ENCODE measurements at regions not wholly inside any gene's neighbourhood (a gene's known extent, or its start where the extent isn't known, plus 50 kb on each side); places are given as distances from the start of the nearest gene placed in this dataset.

GRCh38 chr5:3080366-3080765 is 328.9 kb upstream of the IRX2 start:
- H3K4me1 ChIP-seq, result no peaks in the 10 kb centered on the region
- DNase-seq, result no peak
- H3K9me3 ChIP-seq, result peaks cover 0 to 6% (median 0%) of the 10 kb centered on the region in 4 donors
- H3K4me3 ChIP-seq, result no peak overlapping the region
- peaks cover 0 to 4% (median 0%) of the 10 kb centered on the region in 3 donors for H3K27me3 ChIP-seq
- intact Hi-C loops (cut with DNase I), result no loop called here
- no peak overlapping the region for H3K27ac ChIP-seq
- TF ChIP-seq POLR2A (IDR thresholded peaks at IDR 0.05) (no peak), EP300 (IDR thresholded peaks at IDR 0.05) (no peak), POLR2AphosphoS5 (IDR thresholded peaks at IDR 0.05) (no peak), CTCF (IDR thresholded peaks at IDR 0.05) (no peak)
- H3K36me3 ChIP-seq, result no peaks in the 10 kb centered on the region
- WGBS, 2 donors, result 85 to 87% methylated on average over 9 of the region's 9 CpGs

GRCh38 chr5:3077684-3078083 is 326.2 kb upstream of the IRX2 start:
- H3K4me1 ChIP-seq, result no peaks in the 10 kb centered on the region
- no peak overlapping the region for H3K4me3 ChIP-seq
- no peak for DNase-seq
- intact Hi-C loops (cut with DNase I), result no loop called here
- H3K36me3 ChIP-seq, result no peaks in the 10 kb centered on the region
- H3K27me3 ChIP-seq, result peaks cover 0 to 4% (median 0%) of the 10 kb centered on the region in 3 donors
- H3K9me3 ChIP-seq, result peaks cover 0 to 10% (median 2%) of the 10 kb centered on the region in 4 donors
- WGBS, 2 donors, result 64% methylated on average over 10 of the region's 10 CpGs
- H3K27ac ChIP-seq, result no peak overlapping the region
- no peak for TF ChIP-seq POLR2A (IDR thresholded peaks at IDR 0.05)
- TF ChIP-seq POLR2AphosphoS5 (IDR thresholded peaks at IDR 0.05), result no peak
- no peak for TF ChIP-seq CTCF (IDR thresholded peaks at IDR 0.05)
- no peak for TF ChIP-seq EP300 (IDR thresholded peaks at IDR 0.05)

GRCh38 chr5:3075309-3075708 is 323.8 kb upstream of the IRX2 start:
- H3K27me3 ChIP-seq, result peaks cover 0 to 4% (median 0%) of the 10 kb centered on the region in 3 donors
- no peak for DNase-seq
- peaks cover 0 to 12% (median 2%) of the 10 kb centered on the region in 4 donors for H3K9me3 ChIP-seq
- H3K36me3 ChIP-seq, result no peaks in the 10 kb centered on the region
- no peak overlapping the region for H3K4me3 ChIP-seq
- no peaks in the 10 kb centered on the region for H3K4me1 ChIP-seq
- 48% methylated on average over 2 of the region's 2 CpGs for WGBS, 2 donors
- intact Hi-C loops (cut with DNase I), result no loop called here
- no peak overlapping the region for H3K27ac ChIP-seq
- no peak for TF ChIP-seq CTCF (IDR thresholded peaks at IDR 0.05)
- TF ChIP-seq EP300 (IDR thresholded peaks at IDR 0.05), result no peak
- no peak for TF ChIP-seq POLR2AphosphoS5 (IDR thresholded peaks at IDR 0.05)
- no peak for TF ChIP-seq POLR2A (IDR thresholded peaks at IDR 0.05)

GRCh38 chr5:3068401-3068800 is 316.9 kb upstream of the IRX2 start:
- Histone ChIP-seq H3K27ac (no peak overlapping the region), H3K9me3 (peaks cover 0 to 2% (median 0%) of the 10 kb centered on the region in 4 donors), H3K27me3 (no peaks in the 10 kb centered on the region), H3K4me1 (no peaks in the 10 kb centered on the region), H3K36me3 (no peaks in the 10 kb centered on the region), H3K4me3 (no peak overlapping the region)
- intact Hi-C loops (cut with DNase I), result no loop called here
- 29 to 50% methylated on average over 5 of the region's 5 CpGs for WGBS, 2 donors
- TF ChIP-seq POLR2AphosphoS5 (IDR thresholded peaks at IDR 0.05), result no peak
- no peak for TF ChIP-seq CTCF (IDR thresholded peaks at IDR 0.05)
- TF ChIP-seq EP300 (IDR thresholded peaks at IDR 0.05), result no peak
- no peak for TF ChIP-seq POLR2A (IDR thresholded peaks at IDR 0.05)
- DNase-seq, result no peak

GRCh38 chr5:3060283-3060682 is 308.8 kb upstream of the IRX2 start:
- intact Hi-C loops (cut with DNase I), result no loop called here
- Histone ChIP-seq H3K9me3 (peaks cover 0 to 7% (median 3%) of the 10 kb centered on the region in 4 donors), H3K36me3 (no peaks in the 10 kb centered on the region), H3K4me3 (no peak overlapping the region), H3K27ac (no peak overlapping the region), H3K4me1 (no peaks in the 10 kb centered on the region), H3K27me3 (peaks cover 0 to 4% (median 0%) of the 10 kb centered on the region in 3 donors)
- TF ChIP-seq CTCF (IDR thresholded peaks at IDR 0.05) (no peak), EP300 (IDR thresholded peaks at IDR 0.05) (no peak), POLR2A (IDR thresholded peaks at IDR 0.05) (no peak), POLR2AphosphoS5 (IDR thresholded peaks at IDR 0.05) (no peak)
- 93 to 94% methylated on average over 2 of the region's 2 CpGs for WGBS, 2 donors
- DNase-seq, result no peak

All from sigmoid colon (tissue), 6 donors.